K562 (cell line): ENCODE measurements at regions not wholly inside any gene's neighbourhood (a gene's known extent, or its start where the extent isn't known, plus 50 kb on each side); places are given as distances from the start of the nearest gene placed in this dataset.

Experiments used
- DEAF1 ChIP-seq: fragments of 450-650 bp; formaldehyde crosslinking; IDR thresholded peaks from 2 replicates; pipeline ENCODE4 v1.4.0; 2020; ENCODE audit warnings: mild to moderate bottlenecking, moderate library complexity
- EZH2 ChIP-seq: IDR thresholded peaks from 2 replicates; pipeline ENCODE4 v1.6.1; 2012; ENCODE audit warnings: low read depth, mild to moderate bottlenecking, inconsistent platforms, low read length, borderline replicate concordance
- REST ChIP-seq, 2 experiments: fragments of 450-650 bp; formaldehyde crosslinking in 1 of 2; IDR thresholded peaks; 2 replicates each; pipeline versions ENCODE4 v1.4.0 to v1.6.1; 2014 to 2020; ENCODE audit warnings: mild to moderate bottlenecking in 2 of 2, borderline replicate concordance in 1 of 2, low read depth in 1 of 2
- RUNX1 ChIP-seq: sonication (generic); IDR thresholded peaks from 2 replicates; pipeline ENCODE4 v1.6.1; 2016; ENCODE audit warnings: antibody characterized with exemption, low read depth
- SIN3A ChIP-seq, 2 experiments: fragments of 150-350 bp in 1 of 2; IDR thresholded peaks; 2 replicates each; pipeline ENCODE4 v1.6.1; 2011 to 2016; ENCODE audit warnings: borderline replicate concordance in 2 of 2, low read depth in 2 of 2, low read length in 2 of 2, mild to moderate bottlenecking in 2 of 2, moderate library complexity in 2 of 2; ENCODE audit not compliant: control insufficient read depth in 1 of 2
- SPI1 ChIP-seq: IDR thresholded peaks from 2 replicates; pipeline ENCODE4 v1.6.1; 2011; ENCODE audit warnings: low read depth, low read length, control low read depth, borderline replicate concordance
- ZC3H4 ChIP-seq: sonication (generic); formaldehyde crosslinking; IDR thresholded peaks from 2 replicates; pipeline ENCODE4 v1.9.0; 2021; ENCODE audit warnings: missing genetic modification reagents, borderline replicate concordance

GRCh38 chr3:106842151-106842550 lies 535.1 kb upstream of the CCDC54 start:
- TF ChIP-seq EZH2 (no peak), SPI1 (no peak), REST (IDR thresholded peaks at IDR 0.05; ENCODE audit: borderline replicate concordance) (no peak), REST (CRISPR knock-in tag; IDR thresholded peaks at IDR 0.05; ENCODE audit: low read depth) (no peak), SIN3A (IDR thresholded peaks at IDR 0.05; ENCODE audit: borderline replicate concordance in 2 of 2, control insufficient read depth in 1 of 2, low read depth in 2 of 2, low read length in 2 of 2) (no peak), RUNX1 (no peak), DEAF1 (no peak), ZC3H4 (CRISPR knock-in tag) (no peak)
